ENCODE measurements at regions not wholly inside any gene's neighbourhood (a gene's known extent, or its start where the extent isn't known, plus 50 kb on each side); places are given as distances from the start of the nearest gene placed in this dataset.

DNA sequence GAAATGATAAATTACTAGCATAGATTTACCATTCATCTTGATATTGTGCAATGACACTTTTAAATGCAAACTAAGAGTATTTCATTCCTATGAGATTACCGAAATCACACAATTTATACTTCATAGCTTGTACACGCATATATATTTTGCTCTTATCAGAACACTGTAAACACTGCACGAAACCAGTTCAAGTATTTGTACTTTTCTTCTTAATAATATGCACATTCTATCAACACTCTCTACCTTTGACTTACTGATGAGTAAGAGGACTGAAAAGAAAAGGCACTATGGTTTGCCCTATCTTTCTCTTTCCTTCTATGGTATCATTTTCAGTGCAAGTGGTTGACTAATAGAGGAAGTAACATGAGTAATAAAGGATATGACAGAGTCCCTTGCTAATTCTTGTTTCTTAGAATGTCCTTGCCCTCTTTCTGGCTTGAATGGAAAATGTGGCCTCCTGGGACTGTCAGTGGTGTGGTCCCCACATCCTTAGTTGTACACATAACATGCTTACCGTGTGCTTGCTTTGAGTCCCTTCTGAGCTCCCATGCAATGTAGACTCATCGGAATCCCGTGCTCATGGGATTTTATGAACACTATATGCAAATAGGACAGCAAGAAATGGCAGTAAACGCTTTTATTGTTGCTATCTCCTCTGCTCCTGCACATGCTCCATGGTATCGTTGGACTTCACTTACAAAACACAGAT is 363.5 kb upstream of the TNP1 start:
- H3K9me3 Mint-ChIP-seq, result no peaks in the 10 kb centered on the region
- H3K4me3 Mint-ChIP-seq, result no peak overlapping the region
- H3K36me3 Mint-ChIP-seq (ENCODE audit: low read depth), result no peaks in the 10 kb centered on the region
- H3K4me1 Mint-ChIP-seq, result peaks cover 3% of the 10 kb centered on the region
- H3K27me3 Mint-ChIP-seq (ENCODE audit: low read depth, poor library complexity), result peaks cover 6% of the 10 kb centered on the region
- DNase-seq, result no peak
- no peak overlapping the region for H3K27ac Mint-ChIP-seq
- no peak for TF ChIP-seq CTCF (IDR thresholded peaks at IDR 0.05)

GRCh38 chr2:217222309-217222910 is 362.5 kb upstream of the TNP1 start:
- TF ChIP-seq CTCF (IDR thresholded peaks at IDR 0.05), result no peak
- no peak for DNase-seq
- H3K27ac Mint-ChIP-seq, result no peak overlapping the region

GRCh38 chr2:217220228-217221013 is 360.6 kb upstream of the TNP1 start:
- Mint-ChIP-seq H3K27me3 (ENCODE audit: low read depth, poor library complexity) (peaks cover 17% of the 10 kb centered on the region), H3K4me1 (peaks cover 33% of the 10 kb centered on the region), H3K27ac (no peak overlapping the region), H3K9me3 (no peaks in the 10 kb centered on the region), H3K4me3 (no peak overlapping the region), H3K36me3 (ENCODE audit: low read depth) (no peaks in the 10 kb centered on the region)
- DNase-seq, result no peak
- no peak for TF ChIP-seq CTCF (IDR thresholded peaks at IDR 0.05)

More at GRCh38 chr2:217222309-217222910, 362.5 kb upstream of the TNP1 start:
- no peaks in the 10 kb centered on the region for H3K36me3 Mint-ChIP-seq (ENCODE audit: low read depth)
- H3K27me3 Mint-ChIP-seq (ENCODE audit: low read depth, poor library complexity), result peaks cover 9% of the 10 kb centered on the region
- no peak overlapping the region for H3K4me3 Mint-ChIP-seq
- no peaks in the 10 kb centered on the region for H3K9me3 Mint-ChIP-seq
- H3K4me1 Mint-ChIP-seq, result peaks cover 13% of the 10 kb centered on the region

GRCh38 chr2:217219164-217219520 is 359.3 kb upstream of the TNP1 start:
- TF ChIP-seq CTCF (IDR thresholded peaks at IDR 0.05), result no peak
- H3K4me1 Mint-ChIP-seq, result peaks cover 46% of the 10 kb centered on the region
- no peaks in the 10 kb centered on the region for H3K9me3 Mint-ChIP-seq
- peaks cover 17% of the 10 kb centered on the region for H3K27me3 Mint-ChIP-seq (ENCODE audit: low read depth, poor library complexity)
- H3K36me3 Mint-ChIP-seq (ENCODE audit: low read depth), result no peaks in the 10 kb centered on the region
- no peak overlapping the region for H3K27ac Mint-ChIP-seq
- no peak for DNase-seq
- H3K4me3 Mint-ChIP-seq, result no peak overlapping the region

DNA sequence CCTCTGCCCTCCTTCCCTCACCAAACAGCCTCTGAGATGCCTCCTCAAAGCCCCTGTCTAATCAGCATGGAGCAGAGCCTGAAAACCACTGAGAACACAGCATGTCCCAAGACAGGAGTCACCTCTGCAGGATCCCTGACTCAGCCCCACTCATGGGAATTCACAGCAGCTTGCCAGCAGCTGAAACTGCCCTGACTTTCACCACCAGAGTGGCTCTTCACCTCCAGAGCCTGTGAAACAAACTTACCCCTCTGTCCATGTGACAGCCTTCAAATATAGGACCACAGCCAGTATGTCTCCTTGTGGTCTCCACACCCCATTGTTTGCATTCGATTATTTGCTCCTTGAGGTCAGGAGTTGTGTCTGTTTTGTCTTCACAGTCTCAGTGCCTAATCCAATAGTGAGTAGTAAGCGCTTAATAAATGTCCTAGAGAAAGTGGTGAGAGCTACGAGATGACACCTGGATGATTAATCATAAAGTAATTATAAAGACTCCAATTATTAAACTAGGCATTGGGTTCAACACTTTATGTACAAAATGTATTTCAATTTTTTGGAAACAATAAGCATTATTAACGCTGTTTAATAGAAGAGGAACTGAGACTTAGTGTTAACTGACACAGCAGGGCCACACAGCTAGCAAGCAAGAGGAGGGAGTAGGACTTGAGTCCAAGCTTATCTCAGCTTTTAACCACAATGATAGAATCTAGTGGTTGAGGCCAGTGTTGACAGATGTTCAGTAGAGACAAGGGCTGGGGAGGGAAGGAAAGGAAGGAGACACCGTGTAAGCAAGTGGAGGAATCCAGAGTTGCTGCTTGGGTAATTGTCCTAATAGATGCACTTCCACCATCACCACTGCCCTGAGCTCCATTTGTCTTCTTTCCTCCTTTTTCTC is 358.7 kb upstream of the TNP1 start:
- Mint-ChIP-seq H3K27ac (no peak overlapping the region), H3K27me3 (ENCODE audit: low read depth, poor library complexity) (peaks cover 13% of the 10 kb centered on the region), H3K4me3 (no peak overlapping the region), H3K4me1 (peaks cover 49% of the 10 kb centered on the region), H3K9me3 (no peaks in the 10 kb centered on the region), H3K36me3 (ENCODE audit: low read depth) (no peaks in the 10 kb centered on the region)
- no peak for DNase-seq
- no peak for TF ChIP-seq CTCF (IDR thresholded peaks at IDR 0.05)

Data from nephron progenitor cell (in vitro differentiated cells).